Hippocampal formation (tissue), 2 donors: ENCODE measurements at regions not wholly inside any gene's neighbourhood (a gene's known extent, or its start where the extent isn't known, plus 50 kb on each side); places are given as distances from the start of the nearest gene placed in this dataset.

ENCODE experiments used
- DNase-seq, 2 donors: peaks; one replicate each; lab custom pipeline; 2025; lab: John Stamatoyannopoulos, UW

GRCh38 chr16:79543219-79543618 lies 57.3 kb downstream of the MAF start:
- DNase-seq, result no peak

- peak; percentile 25 to 39 for DNase-seq
Measured at GRCh38 chr16:79542237-79542774, 58.2 kb downstream of the MAF start.

- no peak for DNase-seq
Measured at GRCh38 chr16:79540825-79541595, 59.5 kb downstream of the MAF start.

- DNase-seq, result no peak
Measured at GRCh38 chr16:79537584-79537983, 63.0 kb downstream of the MAF start.

GRCh38 chr16:79536958-79537357 lies 63.6 kb downstream of the MAF start:
- no peak for DNase-seq

GRCh38 chr16:79535130-79535529 lies 65.4 kb downstream of the MAF start:
- peak; percentile 4 to 28 for DNase-seq

GRCh38 chr16:79534143-79534542 lies 66.4 kb downstream of the MAF start:
- DNase-seq, result no peak

GRCh38 chr16:79533292-79533691 lies 67.2 kb downstream of the MAF start:
- DNase-seq, result no peak

- no peak for DNase-seq
Measured at GRCh38 chr16:79532785-79533184, 67.8 kb downstream of the MAF start.

- DNase-seq, result no peak
Measured at GRCh38 chr16:79532273-79532672, 68.3 kb downstream of the MAF start.

GRCh38 chr16:79528338-79528737 lies 72.2 kb downstream of the MAF start:
- DNase-seq, result no peak

- DNase-seq, result no peak
Measured at GRCh38 chr16:79523971-79524370, 76.6 kb downstream of the MAF start.

GRCh38 chr16:79519448-79519847 lies 81.1 kb downstream of the MAF start:
- DNase-seq, result peak in 1 of 2 donors; percentile 30

- DNase-seq, result no peak
Measured at GRCh38 chr16:79517156-79517555, 83.4 kb downstream of the MAF start.

GRCh38 chr16:79510879-79511278 lies 89.7 kb downstream of the MAF start:
- DNase-seq, result no peak

GRCh38 chr16:79509906-79510305 lies 90.6 kb downstream of the MAF start:
- DNase-seq, result no peak

GRCh38 chr16:79509211-79509631 lies 91.3 kb downstream of the MAF start:
- DNase-seq, result peak; percentile 61 to 69

- no peak for DNase-seq
Measured at GRCh38 chr16:79508294-79508693, 92.2 kb downstream of the MAF start.

GRCh38 chr16:79505344-79505743 lies 95.2 kb downstream of the MAF start:
- no peak for DNase-seq

GRCh38 chr16:79503511-79503910 lies 97.0 kb downstream of the MAF start:
- DNase-seq, result no peak

GRCh38 chr16:79501446-79501845 lies 99.1 kb downstream of the MAF start:
- no peak for DNase-seq

- no peak for DNase-seq
Measured at GRCh38 chr16:79500866-79501265, 99.7 kb downstream of the MAF start.

- DNase-seq, result no peak
Measured at GRCh38 chr16:79500286-79500685, 100.3 kb downstream of the MAF start.

- no peak for DNase-seq
Measured at GRCh38 chr16:79498928-79499327, 101.6 kb downstream of the MAF start.
